Stimulated activated CD4-positive, alpha-beta T cell treated with anti-CD3 and anti-CD28 coated beads, TNF-alpha, amount 100 ng/mL, for 4 hours (primary cell): ENCODE measurements at regions not wholly inside any gene's neighbourhood (a gene's known extent, or its start where the extent isn't known, plus 50 kb on each side); places are given as distances from the start of the nearest gene placed in this dataset.

Experiments
- DNase-seq, 3 experiments: peaks; one replicate each; pipeline ENCODE4 v3.0.0-alpha.2; 2020; ENCODE audit warnings: low read depth in 3 of 3

GRCh38 chr15:69656271-69657030 lies 203.8 kb downstream of the RPLP1 start:
- no peak for DNase-seq

- DNase-seq = no peak
Observed at GRCh38 chr15:69657626-69658025, 205.0 kb downstream of the RPLP1 start.

GRCh38 chr15:69658411-69658945 lies 205.9 kb downstream of the RPLP1 start:
- no peak for DNase-seq

- DNase-seq = no peak
Observed at GRCh38 chr15:69659454-69660050, 206.9 kb downstream of the RPLP1 start.

- no peak for DNase-seq
Observed at GRCh38 chr15:69660114-69660513, 207.5 kb downstream of the RPLP1 start.

GRCh38 chr15:69660658-69661405 lies 208.2 kb downstream of the RPLP1 start:
- no peak for DNase-seq

- no peak for DNase-seq
Observed at GRCh38 chr15:69661446-69661845, 208.8 kb downstream of the RPLP1 start.

- no peak for DNase-seq
Observed at GRCh38 chr15:69661871-69662644, 209.4 kb downstream of the RPLP1 start.

GRCh38 chr15:69662645-69663000 lies 210.0 kb downstream of the RPLP1 start:
- DNase-seq = no peak

GRCh38 chr15:69663441-69663840 lies 210.8 kb downstream of the RPLP1 start:
- no peak for DNase-seq

- no peak for DNase-seq
Observed at GRCh38 chr15:69663982-69664381, 211.4 kb downstream of the RPLP1 start.

- DNase-seq = no peak
Observed at GRCh38 chr15:69664572-69665571, 212.3 kb downstream of the RPLP1 start.

- no peak for DNase-seq
Observed at GRCh38 chr15:69665641-69666111, 213.1 kb downstream of the RPLP1 start.

GRCh38 chr15:69666441-69666882 lies 213.8 kb downstream of the RPLP1 start:
- no peak for DNase-seq

GRCh38 chr15:69666921-69667811 lies 214.5 kb downstream of the RPLP1 start:
- DNase-seq = no peak

- DNase-seq = no peak
Observed at GRCh38 chr15:69668039-69668705, 215.6 kb downstream of the RPLP1 start.

- DNase-seq = no peak
Observed at GRCh38 chr15:69668963-69669362, 216.3 kb downstream of the RPLP1 start.

GRCh38 chr15:69669446-69669845 lies 216.8 kb downstream of the RPLP1 start:
- no peak for DNase-seq
